ENCODE measurements at regions not wholly inside any gene's neighbourhood (a gene's known extent, or its start where the extent isn't known, plus 50 kb on each side); places are given as distances from the start of the nearest gene placed in this dataset.

DNA sequence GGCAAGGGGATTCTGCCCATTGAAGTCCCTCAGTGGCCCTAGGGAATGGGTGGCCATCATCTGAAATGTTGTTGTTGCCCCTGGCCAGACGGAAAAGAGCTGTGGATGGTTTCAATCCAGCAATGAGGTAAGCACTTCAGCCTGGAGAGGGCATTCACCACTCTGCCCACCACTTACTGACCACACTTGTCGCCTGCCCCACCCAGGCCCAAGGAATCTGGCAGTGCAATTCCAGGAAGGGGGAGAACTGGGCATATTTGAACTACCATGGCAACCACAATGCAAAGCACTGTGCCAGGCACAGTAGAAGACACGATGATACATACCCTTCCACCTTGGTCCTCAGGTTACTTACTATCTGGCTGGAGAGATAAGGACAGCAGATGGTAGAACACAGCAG lies 161.6 kb downstream of the PDGFRA start:
- TF ChIP-seq CTCF (IDR thresholded peaks at IDR 0.05) (no peak), EZH2 (IDR thresholded peaks at IDR 0.05; ENCODE audit: borderline replicate concordance, insufficient read depth, low read depth, low read length, poor library complexity, severe bottlenecking) (no peak)

Measured in B cell (primary cell).